SU-DHL-6 (cell line): ENCODE measurements at regions not wholly inside any gene's neighbourhood (a gene's known extent, or its start where the extent isn't known, plus 50 kb on each side); places are given as distances from the start of the nearest gene placed in this dataset.

Source experiments
- CTCF ChIP-seq: fragments of 200-600 bp; sonication (generic); IDR thresholded peaks from one replicate; pipeline ENCODE4 v1.5.1; 2017; ENCODE audit warnings: antibody characterized with exemption, mild to moderate bottlenecking, low read length, moderate library complexity; ENCODE audit not compliant: insufficient read depth, poor library complexity, severe bottlenecking
- EZH2phosphoT487 ChIP-seq: fragments of 200-600 bp; sonication (generic), shearing (Covaris generic); conservative IDR thresholded peaks from 2 replicates; pipeline ENCODE4 v1.6.1; 2018; ENCODE audit warnings: mild to moderate bottlenecking, antibody characterized with exemption, low read length, moderate library complexity, mixed read lengths

GRCh38 chr6:132052096-132052495, 100.9 kb upstream of the CCN2 start:
- no peak for TF ChIP-seq CTCF
- TF ChIP-seq EZH2phosphoT487 = no peak
